ENCODE measurements at regions not wholly inside any gene's neighbourhood (a gene's known extent, or its start where the extent isn't known, plus 50 kb on each side); places are given as distances from the start of the nearest gene placed in this dataset.

DNA sequence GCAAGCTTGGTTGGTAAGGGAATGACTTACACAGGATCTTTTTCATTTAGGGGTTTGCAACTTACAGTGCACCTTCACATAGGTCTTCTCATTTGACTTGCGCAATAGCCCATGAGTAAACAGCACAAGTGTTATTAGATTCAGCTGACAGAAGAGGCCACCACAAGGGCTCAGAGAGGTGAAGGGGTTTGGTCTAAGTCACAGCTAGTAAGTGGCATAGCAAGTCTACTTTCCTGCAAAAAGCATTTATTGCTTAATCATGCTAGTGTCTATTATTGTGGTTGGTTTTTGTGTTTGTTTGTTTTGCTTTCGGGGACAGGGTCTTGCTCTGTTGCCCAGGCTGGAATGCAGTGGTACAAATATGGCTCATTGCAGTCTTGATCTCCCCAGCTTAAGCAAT lies 83.3 kb downstream of the SPRY1 start:
- H3K4me1 Mint-ChIP-seq = peaks cover 24% of the 10 kb centered on the region

GRCh38 chr4:123480706-123481418 lies 84.3 kb downstream of the SPRY1 start:
- Mint-ChIP-seq H3K27me3 (no peaks in the 10 kb centered on the region), H3K4me3 (no peak overlapping the region), H3K27ac (no peak overlapping the region), H3K4me1 (peaks cover 24% of the 10 kb centered on the region), H3K36me3 (ENCODE audit: low read depth) (no peaks in the 10 kb centered on the region), H3K9me3 (no peaks in the 10 kb centered on the region)
- POLR2A ChIA-PET = no interaction called here
- no peak for DNase-seq
- CTCF ChIA-PET = no interaction called here

More for the DNA sequence above, 83.3 kb downstream of the SPRY1 start:
- ChIA-PET CTCF (no interaction called here), POLR2A (interaction anchor here (0.7 kb wide), 1 partner anchor 62 kb away, joined by 3 read pairs; no protein-coding TSS in a partner anchor)
- H3K4me3 Mint-ChIP-seq = no peak overlapping the region
- no peak for DNase-seq
- no peaks in the 10 kb centered on the region for H3K36me3 Mint-ChIP-seq (ENCODE audit: low read depth)
- no peaks in the 10 kb centered on the region for H3K27me3 Mint-ChIP-seq
- no peak overlapping the region for H3K27ac Mint-ChIP-seq
- no peaks in the 10 kb centered on the region for H3K9me3 Mint-ChIP-seq

- ChIA-PET POLR2A (no interaction called here), CTCF (no interaction called here)
- no peaks in the 10 kb centered on the region for H3K9me3 Mint-ChIP-seq
- H3K4me3 Mint-ChIP-seq = no peak overlapping the region
- peaks cover 2% of the 10 kb centered on the region for H3K27me3 Mint-ChIP-seq
- no peak overlapping the region for H3K27ac Mint-ChIP-seq
- peaks cover 24% of the 10 kb centered on the region for H3K4me1 Mint-ChIP-seq
- no peak for DNase-seq
- H3K36me3 Mint-ChIP-seq (ENCODE audit: low read depth) = no peaks in the 10 kb centered on the region
Measured at GRCh38 chr4:123481717-123482116, 85.1 kb downstream of the SPRY1 start.

GRCh38 chr4:123484291-123484926 lies 87.8 kb downstream of the SPRY1 start:
- ChIA-PET CTCF (no interaction called here), POLR2A (no interaction called here)
- H3K27me3 Mint-ChIP-seq = peaks cover 4% of the 10 kb centered on the region
- H3K4me3 Mint-ChIP-seq = no peak overlapping the region
- H3K27ac Mint-ChIP-seq = no peak overlapping the region
- peaks cover 7% of the 10 kb centered on the region for H3K4me1 Mint-ChIP-seq
- no peaks in the 10 kb centered on the region for H3K9me3 Mint-ChIP-seq
- DNase-seq = no peak
- H3K36me3 Mint-ChIP-seq (ENCODE audit: low read depth) = no peaks in the 10 kb centered on the region

DNA sequence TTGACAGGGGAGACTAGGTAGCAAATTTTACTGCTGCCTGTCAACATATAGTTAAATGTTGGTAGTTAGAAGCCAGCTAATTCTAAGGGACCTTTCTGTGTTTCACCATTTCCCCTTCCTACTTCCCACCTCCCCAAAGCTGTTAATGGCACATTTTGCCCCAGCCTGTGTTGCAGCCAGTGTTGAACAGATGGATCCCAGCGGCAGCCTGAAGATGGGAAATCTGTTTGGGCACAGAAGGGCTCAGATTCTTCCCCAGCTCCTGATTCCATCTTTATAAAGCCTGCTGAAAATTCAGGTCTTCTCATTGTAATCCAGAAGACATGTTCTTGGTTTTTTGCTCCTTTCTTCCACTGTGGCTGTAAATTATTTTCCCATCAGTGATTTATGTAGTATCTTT lies 89.0 kb downstream of the SPRY1 start:
- Mint-ChIP-seq H3K27ac (no peak overlapping the region), H3K27me3 (peaks cover 4% of the 10 kb centered on the region), H3K4me1 (peaks cover 6% of the 10 kb centered on the region), H3K36me3 (ENCODE audit: low read depth) (no peaks in the 10 kb centered on the region), H3K9me3 (no peaks in the 10 kb centered on the region), H3K4me3 (no peak overlapping the region)
- CTCF ChIA-PET = no interaction called here
- POLR2A ChIA-PET = no interaction called here
- no peak for DNase-seq

- Mint-ChIP-seq H3K36me3 (ENCODE audit: low read depth) (no peaks in the 10 kb centered on the region), H3K4me1 (peaks cover 6% of the 10 kb centered on the region), H3K9me3 (no peaks in the 10 kb centered on the region), H3K27ac (no peak overlapping the region), H3K4me3 (no peak overlapping the region), H3K27me3 (peaks cover 12% of the 10 kb centered on the region)
- CTCF ChIA-PET = no interaction called here
- no peak for DNase-seq
- POLR2A ChIA-PET = no interaction called here
Measured at GRCh38 chr4:123488916-123489315, 92.3 kb downstream of the SPRY1 start.

DNA sequence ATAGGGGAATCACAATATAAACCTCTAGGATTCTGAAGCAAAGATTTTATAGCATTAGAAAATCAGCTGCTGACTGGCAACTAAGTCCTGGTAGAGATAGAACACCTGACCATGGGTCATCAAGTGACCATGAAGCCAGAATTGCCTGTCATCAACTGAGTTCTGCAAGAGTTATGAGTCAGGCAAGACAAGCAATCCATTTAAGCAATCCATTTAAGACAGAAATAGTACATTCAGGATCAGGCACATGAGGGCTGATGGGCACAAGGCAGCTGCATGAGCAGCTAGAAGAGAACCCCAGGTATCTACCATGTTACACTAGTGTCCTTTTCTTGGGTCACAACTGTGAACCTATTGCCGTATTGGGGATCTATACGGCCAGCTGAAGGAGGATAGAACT lies 98.9 kb downstream of the SPRY1 start:
- peaks cover 16% of the 10 kb centered on the region for H3K27me3 Mint-ChIP-seq
- no peak overlapping the region for H3K4me3 Mint-ChIP-seq
- ChIA-PET CTCF (interaction anchor here (1.7 kb wide), 1 partner anchor 86 kb away, joined by 3 read pairs; no protein-coding TSS in a partner anchor), POLR2A (no interaction called here)
- H3K4me1 Mint-ChIP-seq = no peaks in the 10 kb centered on the region
- no peak overlapping the region for H3K27ac Mint-ChIP-seq
- no peaks in the 10 kb centered on the region for H3K36me3 Mint-ChIP-seq (ENCODE audit: low read depth)
- no peaks in the 10 kb centered on the region for H3K9me3 Mint-ChIP-seq
- DNase-seq = no peak

- H3K9me3 Mint-ChIP-seq = no peaks in the 10 kb centered on the region
- no peak overlapping the region for H3K4me3 Mint-ChIP-seq
- no peak overlapping the region for H3K27ac Mint-ChIP-seq
- POLR2A ChIA-PET = no interaction called here
- H3K4me1 Mint-ChIP-seq = no peaks in the 10 kb centered on the region
- no peaks in the 10 kb centered on the region for H3K36me3 Mint-ChIP-seq (ENCODE audit: low read depth)
- peaks cover 17% of the 10 kb centered on the region for H3K27me3 Mint-ChIP-seq
- no peak for DNase-seq
- CTCF ChIA-PET = interaction anchor here (1.7 kb wide), 1 partner anchor 87 kb away, joined by 3 read pairs; no protein-coding TSS in a partner anchor
Measured at GRCh38 chr4:123496421-123496820, 99.8 kb downstream of the SPRY1 start.

- ChIA-PET CTCF (no interaction called here), POLR2A (no interaction called here)
- peaks cover 20% of the 10 kb centered on the region for H3K27me3 Mint-ChIP-seq
- no peaks in the 10 kb centered on the region for H3K36me3 Mint-ChIP-seq (ENCODE audit: low read depth)
- H3K27ac Mint-ChIP-seq = no peak overlapping the region
- H3K4me1 Mint-ChIP-seq = no peaks in the 10 kb centered on the region
- no peaks in the 10 kb centered on the region for H3K9me3 Mint-ChIP-seq
- no peak for DNase-seq
- no peak overlapping the region for H3K4me3 Mint-ChIP-seq
Measured at GRCh38 chr4:123497340-123497739, 100.7 kb downstream of the SPRY1 start.

GRCh38 chr4:123501733-123502132 lies 105.1 kb downstream of the SPRY1 start:
- POLR2A ChIA-PET = no interaction called here
- CTCF ChIA-PET = interaction anchor here (0.5 kb wide), 1 partner anchor 1302 kb away, joined by 3 read pairs; no protein-coding TSS in a partner anchor
- Mint-ChIP-seq H3K4me1 (peaks cover 7% of the 10 kb centered on the region), H3K36me3 (ENCODE audit: low read depth) (no peaks in the 10 kb centered on the region), H3K4me3 (no peak overlapping the region), H3K27me3 (peaks cover 33% of the 10 kb centered on the region), H3K27ac (no peak overlapping the region), H3K9me3 (no peaks in the 10 kb centered on the region)
- DNase-seq = no peak

DNA sequence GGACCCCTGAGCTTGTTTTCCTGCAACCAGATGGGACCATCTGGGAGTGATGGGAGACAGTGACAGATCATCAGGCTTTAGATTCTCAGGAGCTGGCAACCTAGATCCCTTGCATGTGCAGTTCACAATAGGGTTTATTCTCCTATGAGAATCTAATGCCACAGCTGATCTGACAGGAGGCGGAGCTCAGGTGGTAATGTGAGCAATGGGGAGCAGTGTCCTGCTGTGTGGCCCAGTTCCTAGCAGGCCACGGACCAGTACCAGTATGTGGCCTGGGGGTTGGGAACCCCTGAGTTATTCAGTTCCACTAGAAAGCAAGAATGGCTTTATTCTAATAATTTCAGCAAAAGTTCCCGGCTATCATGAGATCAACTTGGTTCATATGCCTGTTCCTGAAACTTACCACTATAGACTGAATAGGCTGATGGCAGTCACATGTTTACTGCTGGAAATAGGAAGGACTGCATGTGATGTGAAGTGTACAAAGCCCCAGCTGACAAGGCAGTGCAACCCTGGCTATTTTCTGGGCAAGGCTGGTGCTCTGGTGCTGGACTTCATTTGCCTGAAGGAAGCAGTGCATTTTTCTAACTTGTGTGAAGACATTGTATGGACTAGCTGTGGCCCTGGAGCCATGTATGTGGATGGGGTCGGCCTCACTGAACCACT lies 107.2 kb downstream of the SPRY1 start:
- H3K27ac Mint-ChIP-seq = no peak overlapping the region
- peaks cover 41% of the 10 kb centered on the region for H3K27me3 Mint-ChIP-seq
- H3K36me3 Mint-ChIP-seq (ENCODE audit: low read depth) = no peaks in the 10 kb centered on the region
- ChIA-PET POLR2A (no interaction called here), CTCF (no interaction called here)
- H3K9me3 Mint-ChIP-seq = no peaks in the 10 kb centered on the region
- no peak overlapping the region for H3K4me3 Mint-ChIP-seq
- H3K4me1 Mint-ChIP-seq = peaks cover 7% of the 10 kb centered on the region
- DNase-seq = no peak

- ChIA-PET POLR2A (no interaction called here), CTCF (interaction anchor here (1.4 kb wide), 1 partner anchor 59 kb away, joined by 5 read pairs; no protein-coding TSS in a partner anchor)
- H3K4me1 Mint-ChIP-seq = peaks cover 7% of the 10 kb centered on the region
- H3K27me3 Mint-ChIP-seq = peaks cover 44% of the 10 kb centered on the region
- H3K4me3 Mint-ChIP-seq = peak overlapping the region; percentile 69
- H3K27ac Mint-ChIP-seq = no peak overlapping the region
- no peaks in the 10 kb centered on the region for H3K9me3 Mint-ChIP-seq
- DNase-seq = peak; percentile 17
- H3K36me3 Mint-ChIP-seq (ENCODE audit: low read depth) = no peaks in the 10 kb centered on the region
Measured at GRCh38 chr4:123505095-123506010, 108.8 kb downstream of the SPRY1 start.
